WTC11 (cell line): ENCODE measurements at regions not wholly inside any gene's neighbourhood (a gene's known extent, or its start where the extent isn't known, plus 50 kb on each side); places are given as distances from the start of the nearest gene placed in this dataset.

Experiments
- ATAC-seq: fragments of 200-7000 bp; cut with Tn5 transposase; 2 replicates; pipeline ENCODE4 v1.10.0; 2021; ENCODE audit warnings: mild to moderate bottlenecking, moderate library complexity
- CTCF ChIA-PET: fragments of 300-600 bp; sonication (Branson Sonifier 250); formaldehyde crosslinking; loops from one replicate; lab custom pipeline; 2021; ENCODE audit warnings: antibody characterized with exemption; lab: Charles Lee
- POLR2A ChIA-PET: fragments of 350-600 bp; sonication (Branson Sonifier 250); formaldehyde crosslinking; loops from one replicate; lab custom pipeline; 2021; ENCODE audit warnings: antibody characterized with exemption; lab: Charles Lee
- DNase-seq: peaks from one replicate; pipeline ENCODE4 v3.0.0; 2021; ENCODE audit warnings: low spot score
- H3K27ac Mint-ChIP-seq: 2 replicates; pipeline ENCODE4 v1.8.0; 2021; ENCODE audit warnings: mixed read lengths
- H3K27me3 Mint-ChIP-seq: 2 replicates; pipeline ENCODE4 v1.8.0; 2021; ENCODE audit warnings: low read depth, mild to moderate bottlenecking, moderate library complexity, mixed read lengths
- H3K36me3 Mint-ChIP-seq: 2 replicates; pipeline ENCODE4 v1.8.0; 2021; ENCODE audit warnings: mixed read lengths
- H3K4me1 Mint-ChIP-seq: 2 replicates; pipeline ENCODE4 v1.8.0; 2022; ENCODE audit warnings: mixed read lengths
- H3K4me3 Mint-ChIP-seq: 2 replicates; pipeline ENCODE4 v1.8.0; 2021; ENCODE audit warnings: mild to moderate bottlenecking, moderate library complexity, mixed read lengths
- H3K9me3 Mint-ChIP-seq: 2 replicates; pipeline ENCODE4 v1.8.0; 2021; ENCODE audit warnings: mixed read lengths
- ATF6 ChIP-seq: sonication (generic); formaldehyde crosslinking; IDR thresholded peaks from 2 replicates; pipeline ENCODE4 v1.8.1; 2023; ENCODE audit warnings: mild to moderate bottlenecking, missing genetic modification reagents
- CREB1 ChIP-seq: sonication (generic); formaldehyde crosslinking; IDR thresholded peaks from 2 replicates; pipeline ENCODE4 v1.8.0; 2023; ENCODE audit warnings: mild to moderate bottlenecking, missing genetic modification reagents
- ELF4 ChIP-seq: sonication (generic); formaldehyde crosslinking; IDR thresholded peaks from 2 replicates; pipeline ENCODE4 v1.8.1; 2022; ENCODE audit warnings: low read depth, mild to moderate bottlenecking, moderate library complexity, missing genetic modification reagents
- GRHL2 ChIP-seq: fragments of 250-450 bp; sonication (Bioruptor Pico); IDR thresholded peaks from 2 replicates; pipeline ENCODE4 v1.8.0; 2022; ENCODE audit warnings: mild to moderate bottlenecking, moderate library complexity; ENCODE audit not compliant: insufficient replicate concordance, severe bottlenecking
- GTF2I ChIP-seq: fragments of 250-450 bp; sonication (Bioruptor Pico); conservative IDR thresholded peaks from 2 replicates; pipeline ENCODE4 v1.4.0; 2021; ENCODE audit warnings: mild to moderate bottlenecking
- JUN ChIP-seq: sonication (generic); formaldehyde crosslinking; IDR thresholded peaks from 2 replicates; pipeline ENCODE4 v1.8.0; 2023; ENCODE audit warnings: mild to moderate bottlenecking, missing genetic modification reagents
- NFATC4 ChIP-seq: fragments of 250-450 bp; sonication (Bioruptor Pico); IDR thresholded peaks from 2 replicates; pipeline ENCODE4 v1.9.0; 2021; ENCODE audit warnings: mild to moderate bottlenecking
- NFYB ChIP-seq: sonication (generic); formaldehyde crosslinking; conservative IDR thresholded peaks from 2 replicates; pipeline ENCODE4 v1.8.0; 2022; ENCODE audit warnings: low read depth, missing genetic modification reagents
- ZNF416 ChIP-seq: fragments of 250-450 bp; sonication (Bioruptor Pico); IDR thresholded peaks from 2 replicates; pipeline ENCODE4 v1.9.0; 2021; ENCODE audit warnings: mild to moderate bottlenecking, inconsistent platforms
- TF ChIP-seq, protein P1 (sequence below): sonication (generic); formaldehyde crosslinking; IDR thresholded peaks from 2 replicates; pipeline ENCODE4 v1.8.0; 2022; ENCODE audit warnings: mild to moderate bottlenecking, missing genetic modification reagents
- TF ChIP-seq, protein P2 (sequence below): sonication (generic); formaldehyde crosslinking; IDR thresholded peaks from 2 replicates; pipeline ENCODE4 v1.8.1; 2022; ENCODE audit warnings: missing genetic modification reagents, borderline replicate concordance
- TF ChIP-seq, protein P3 (sequence below): fragments of 250-450 bp; sonication (Bioruptor Pico); IDR thresholded peaks from 2 replicates; pipeline ENCODE4 v1.9.0; 2021; ENCODE audit warnings: mild to moderate bottlenecking
- TF ChIP-seq, protein P4 (sequence below): sonication (generic); formaldehyde crosslinking; IDR thresholded peaks from 2 replicates; pipeline ENCODE4 v1.8.1; 2022; ENCODE audit warnings: mild to moderate bottlenecking, moderate library complexity, missing genetic modification reagents
- TF ChIP-seq, protein P5 (sequence below): fragments of 250-450 bp; sonication (Bioruptor Pico); IDR thresholded peaks from 2 replicates; pipeline ENCODE4 v1.9.0; 2021; ENCODE audit warnings: mild to moderate bottlenecking

- TF ChIP-seq, protein P1, sequence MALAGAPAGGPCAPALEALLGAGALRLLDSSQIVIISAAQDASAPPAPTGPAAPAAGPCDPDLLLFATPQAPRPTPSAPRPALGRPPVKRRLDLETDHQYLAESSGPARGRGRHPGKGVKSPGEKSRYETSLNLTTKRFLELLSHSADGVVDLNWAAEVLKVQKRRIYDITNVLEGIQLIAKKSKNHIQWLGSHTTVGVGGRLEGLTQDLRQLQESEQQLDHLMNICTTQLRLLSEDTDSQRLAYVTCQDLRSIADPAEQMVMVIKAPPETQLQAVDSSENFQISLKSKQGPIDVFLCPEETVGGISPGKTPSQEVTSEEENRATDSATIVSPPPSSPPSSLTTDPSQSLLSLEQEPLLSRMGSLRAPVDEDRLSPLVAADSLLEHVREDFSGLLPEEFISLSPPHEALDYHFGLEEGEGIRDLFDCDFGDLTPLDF (CRISPR knock-in tag): no peak
- TF ChIP-seq, protein P2, sequence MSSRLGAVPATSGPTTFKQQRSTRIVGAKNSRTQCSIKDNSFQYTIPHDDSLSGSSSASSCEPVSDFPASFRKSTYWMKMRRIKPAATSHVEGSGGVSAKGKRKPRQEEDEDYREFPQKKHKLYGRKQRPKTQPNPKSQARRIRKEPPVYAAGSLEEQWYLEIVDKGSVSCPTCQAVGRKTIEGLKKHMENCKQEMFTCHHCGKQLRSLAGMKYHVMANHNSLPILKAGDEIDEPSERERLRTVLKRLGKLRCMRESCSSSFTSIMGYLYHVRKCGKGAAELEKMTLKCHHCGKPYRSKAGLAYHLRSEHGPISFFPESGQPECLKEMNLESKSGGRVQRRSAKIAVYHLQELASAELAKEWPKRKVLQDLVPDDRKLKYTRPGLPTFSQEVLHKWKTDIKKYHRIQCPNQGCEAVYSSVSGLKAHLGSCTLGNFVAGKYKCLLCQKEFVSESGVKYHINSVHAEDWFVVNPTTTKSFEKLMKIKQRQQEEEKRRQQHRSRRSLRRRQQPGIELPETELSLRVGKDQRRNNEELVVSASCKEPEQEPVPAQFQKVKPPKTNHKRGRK (CRISPR knock-in tag): no peak
- TF ChIP-seq CREB1 (CRISPR knock-in tag): no peak
- TF ChIP-seq, all 79 proteins: peak for 0
Observed at GRCh38 chr6:9002833-9003232, 567.5 kb upstream of the SLC35B3 start (continued).

DNA sequence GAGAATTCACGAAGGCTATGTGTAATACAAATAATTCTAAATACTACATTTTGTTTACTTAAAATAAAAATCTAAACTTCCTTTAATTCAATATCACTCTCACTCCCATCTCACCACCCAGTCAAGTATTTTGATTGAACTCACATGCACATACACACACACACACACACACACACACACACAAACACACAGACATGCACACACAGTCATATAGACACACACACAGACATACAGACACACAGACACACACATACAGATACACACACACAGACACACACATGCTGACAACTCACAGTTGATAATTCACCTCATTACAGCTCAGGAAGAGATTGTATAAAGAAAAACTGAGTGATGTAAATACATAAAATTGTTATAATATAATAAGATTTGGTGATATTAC lies 559.8 kb upstream of the SLC35B3 start:
- H3K9me3 Mint-ChIP-seq: 0 out of 2 replicates have a peak, but pooled peaks cover 4% of the 10 kb centered on the region
- H3K4me3 Mint-ChIP-seq: no peak overlapping the region
- no peak overlapping the region for H3K27ac Mint-ChIP-seq
- ATAC-seq: no peak
- peaks cover 7% of the 10 kb centered on the region; the same call in 1 of the 2 replicates for H3K4me1 Mint-ChIP-seq
- CTCF ChIA-PET: no interaction called here
- H3K27me3 Mint-ChIP-seq: no peaks in the 10 kb centered on the region
- H3K36me3 Mint-ChIP-seq: no peaks in the 10 kb centered on the region
- TF ChIP-seq NFYB (CRISPR knock-in tag) (no peak), ELF4 (CRISPR knock-in tag) (no peak)
- TF ChIP-seq, protein P3, sequence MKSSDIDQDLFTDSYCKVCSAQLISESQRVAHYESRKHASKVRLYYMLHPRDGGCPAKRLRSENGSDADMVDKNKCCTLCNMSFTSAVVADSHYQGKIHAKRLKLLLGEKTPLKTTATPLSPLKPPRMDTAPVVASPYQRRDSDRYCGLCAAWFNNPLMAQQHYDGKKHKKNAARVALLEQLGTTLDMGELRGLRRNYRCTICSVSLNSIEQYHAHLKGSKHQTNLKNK (CRISPR knock-in tag): no peak
- TF ChIP-seq, all 79 proteins: peak for 0
- POLR2A ChIA-PET: no interaction called here
- DNase-seq: no peak

DNA sequence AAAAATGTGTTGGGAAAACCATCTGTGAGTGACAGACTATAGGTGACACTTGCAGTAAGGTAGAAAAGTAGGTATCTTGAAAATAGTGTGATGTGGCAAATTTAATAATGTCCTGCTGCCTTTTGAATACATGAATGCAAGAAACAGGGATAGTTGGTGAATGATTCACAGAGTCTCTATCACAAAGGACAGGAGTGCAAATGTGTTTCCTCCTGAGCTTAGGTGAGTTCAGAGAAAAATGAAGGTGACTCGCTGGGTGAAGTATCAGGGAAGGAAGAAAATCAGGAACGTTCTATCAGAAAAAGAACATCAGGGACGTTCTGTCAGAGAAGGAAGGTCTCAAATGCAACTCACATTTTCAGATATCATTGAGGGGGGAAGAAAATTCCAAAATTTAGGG lies 557.8 kb upstream of the SLC35B3 start:
- no peak overlapping the region for H3K4me3 Mint-ChIP-seq
- no peak overlapping the region for H3K27ac Mint-ChIP-seq
- DNase-seq (no peak), ATAC-seq (no peak)
- CTCF ChIA-PET: interaction anchor here (1.1 to 1.9 kb wide), 2 partner anchors 10 to 512 kb away, joined by 3 to 8 read pairs; no protein-coding TSS in a partner anchor
- H3K27me3 Mint-ChIP-seq: no peaks in the 10 kb centered on the region
- peaks cover 7% of the 10 kb centered on the region; the same call in 1 of the 2 replicates for H3K4me1 Mint-ChIP-seq
- POLR2A ChIA-PET: no interaction called here
- H3K36me3 Mint-ChIP-seq: no peaks in the 10 kb centered on the region
- H3K9me3 Mint-ChIP-seq: 0 out of 2 replicates have a peak, but pooled peaks cover 4% of the 10 kb centered on the region
- TF ChIP-seq, protein P4, sequence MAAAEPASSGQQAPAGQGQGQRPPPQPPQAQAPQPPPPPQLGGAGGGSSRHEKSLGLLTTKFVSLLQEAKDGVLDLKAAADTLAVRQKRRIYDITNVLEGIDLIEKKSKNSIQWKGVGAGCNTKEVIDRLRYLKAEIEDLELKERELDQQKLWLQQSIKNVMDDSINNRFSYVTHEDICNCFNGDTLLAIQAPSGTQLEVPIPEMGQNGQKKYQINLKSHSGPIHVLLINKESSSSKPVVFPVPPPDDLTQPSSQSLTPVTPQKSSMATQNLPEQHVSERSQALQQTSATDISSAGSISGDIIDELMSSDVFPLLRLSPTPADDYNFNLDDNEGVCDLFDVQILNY: no peak
- no peak for TF ChIP-seq GTF2I (CRISPR knock-in tag)
- no peak for TF ChIP-seq JUN
- TF ChIP-seq NFATC4 (CRISPR knock-in tag): no peak
- no peak for TF ChIP-seq GRHL2 (CRISPR knock-in tag)
- TF ChIP-seq, all 79 proteins: peak for 0

DNA sequence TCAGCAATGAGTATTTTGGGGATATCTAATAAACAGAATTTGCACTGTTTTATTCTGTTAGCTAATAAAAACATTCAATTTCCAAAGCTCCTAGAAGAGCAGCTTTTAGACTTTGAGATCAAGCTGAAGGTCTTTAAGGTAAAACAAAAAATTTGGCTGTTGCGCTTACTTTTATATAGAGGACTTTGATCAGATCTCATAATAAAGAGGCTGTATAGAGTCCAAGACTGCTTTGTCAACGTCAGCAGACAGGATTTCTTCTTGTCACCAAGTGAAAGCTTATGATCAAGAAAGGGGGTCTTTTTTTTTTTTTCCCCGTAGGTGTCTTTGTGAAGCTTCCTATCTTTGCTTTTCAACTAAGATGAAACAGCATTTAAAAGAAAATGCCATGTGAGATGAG lies 556.5 kb upstream of the SLC35B3 start:
- H3K27me3 Mint-ChIP-seq: no peaks in the 10 kb centered on the region
- TF ChIP-seq ZNF416 (CRISPR knock-in tag): no peak
- no peak for TF ChIP-seq ATF6
- TF ChIP-seq, protein P5, sequence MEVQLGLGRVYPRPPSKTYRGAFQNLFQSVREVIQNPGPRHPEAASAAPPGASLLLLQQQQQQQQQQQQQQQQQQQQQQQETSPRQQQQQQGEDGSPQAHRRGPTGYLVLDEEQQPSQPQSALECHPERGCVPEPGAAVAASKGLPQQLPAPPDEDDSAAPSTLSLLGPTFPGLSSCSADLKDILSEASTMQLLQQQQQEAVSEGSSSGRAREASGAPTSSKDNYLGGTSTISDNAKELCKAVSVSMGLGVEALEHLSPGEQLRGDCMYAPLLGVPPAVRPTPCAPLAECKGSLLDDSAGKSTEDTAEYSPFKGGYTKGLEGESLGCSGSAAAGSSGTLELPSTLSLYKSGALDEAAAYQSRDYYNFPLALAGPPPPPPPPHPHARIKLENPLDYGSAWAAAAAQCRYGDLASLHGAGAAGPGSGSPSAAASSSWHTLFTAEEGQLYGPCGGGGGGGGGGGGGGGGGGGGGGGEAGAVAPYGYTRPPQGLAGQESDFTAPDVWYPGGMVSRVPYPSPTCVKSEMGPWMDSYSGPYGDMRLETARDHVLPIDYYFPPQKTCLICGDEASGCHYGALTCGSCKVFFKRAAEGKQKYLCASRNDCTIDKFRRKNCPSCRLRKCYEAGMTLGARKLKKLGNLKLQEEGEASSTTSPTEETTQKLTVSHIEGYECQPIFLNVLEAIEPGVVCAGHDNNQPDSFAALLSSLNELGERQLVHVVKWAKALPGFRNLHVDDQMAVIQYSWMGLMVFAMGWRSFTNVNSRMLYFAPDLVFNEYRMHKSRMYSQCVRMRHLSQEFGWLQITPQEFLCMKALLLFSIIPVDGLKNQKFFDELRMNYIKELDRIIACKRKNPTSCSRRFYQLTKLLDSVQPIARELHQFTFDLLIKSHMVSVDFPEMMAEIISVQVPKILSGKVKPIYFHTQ: no peak
- no peak overlapping the region for H3K4me3 Mint-ChIP-seq
- H3K9me3 Mint-ChIP-seq: 0 out of 2 replicates have a peak, but pooled peaks cover 4% of the 10 kb centered on the region
- peaks cover 7% of the 10 kb centered on the region; the same call in 1 of the 2 replicates for H3K4me1 Mint-ChIP-seq
- ChIA-PET POLR2A (interaction anchor here (0.6 kb wide), 1 partner anchor 243 kb away, joined by 3 read pairs; no protein-coding TSS in a partner anchor), CTCF (interaction anchor here (1.0 to 1.9 kb wide), 2 partner anchors 9 to 65 kb away, joined by 3 to 8 read pairs; no protein-coding TSS in a partner anchor)
- DNase-seq: no peak
- no peak overlapping the region for H3K27ac Mint-ChIP-seq
- no peak for ATAC-seq
- H3K36me3 Mint-ChIP-seq: no peaks in the 10 kb centered on the region
